SU-DHL-6 (cell line): ENCODE measurements at regions not wholly inside any gene's neighbourhood (a gene's known extent, or its start where the extent isn't known, plus 50 kb on each side); places are given as distances from the start of the nearest gene placed in this dataset.
A peak's percentile ranks its signal among the peaks of the same experiment; 100 is the strongest.

ENCODE experiments used
- H2AFZ ChIP-seq: fragments of 200-600 bp; sonication (generic); 2 replicates; pipeline ENCODE4 v1.6.1; 2014; ENCODE audit warnings: low read depth, mild to moderate bottlenecking, moderate library complexity, mixed read lengths, antibody characterized with exemption, low read length; ENCODE audit not compliant: severe bottlenecking
- H3F3A ChIP-seq: fragments of 200-600 bp; shearing (Covaris generic); 2 replicates; pipeline ENCODE4 v1.6.0; 2016; ENCODE audit warnings: antibody characterized with exemption, mild to moderate bottlenecking; ENCODE audit not compliant: insufficient read depth
- H3K27ac ChIP-seq: fragments of 200-600 bp; sonication (generic); 2 replicates; pipeline ENCODE4 v1.5.1; 2016; ENCODE audit warnings: low read depth, mild to moderate bottlenecking, low read length, moderate library complexity, mixed read lengths
- H3K27me3 ChIP-seq: fragments of 200-600 bp; sonication (generic), shearing (Covaris generic); 2 replicates; pipeline ENCODE4 v1.6.0; 2014; ENCODE audit warnings: mild to moderate bottlenecking, low read length
- H3K36me3 ChIP-seq: fragments of 200-600 bp; sonication (generic); 2 replicates; pipeline ENCODE4 v1.6.1; 2014; ENCODE audit warnings: mild to moderate bottlenecking, low read length, mixed read lengths
- H3K4me2 ChIP-seq: fragments of 300-600, 200-600 bp; shearing (Covaris generic), sonication (generic); 2 replicates; pipeline ENCODE4 v1.6.0; 2014; ENCODE audit warnings: low read length, low read depth, mild to moderate bottlenecking; ENCODE audit not compliant: poor library complexity, severe bottlenecking
- H3K4me3 ChIP-seq: fragments of 200-600 bp; sonication (generic); 2 replicates; pipeline ENCODE4 v1.5.1; 2014; ENCODE audit warnings: antibody characterized with exemption, low read length, mild to moderate bottlenecking, mixed read lengths; ENCODE audit not compliant: insufficient read depth, poor library complexity, severe bottlenecking
- H3K79me2 ChIP-seq: fragments of 200-600 bp; sonication (generic); 2 replicates; pipeline ENCODE4 v1.6.1; 2014; ENCODE audit warnings: mild to moderate bottlenecking, low read length, moderate library complexity; ENCODE audit not compliant: insufficient read depth
- H3K9ac ChIP-seq: fragments of 200-600 bp; sonication (generic); 2 replicates; pipeline ENCODE4 v1.7.0; 2014; ENCODE audit warnings: mild to moderate bottlenecking, low read length
- H3K9me2 ChIP-seq: fragments of 200-600 bp; sonication (generic); replicated peaks from 2 replicates; pipeline ENCODE4 v1.6.1; 2014; ENCODE audit warnings: low read length; ENCODE audit not compliant: insufficient read depth
- H3K9me3 ChIP-seq: fragments of 200-600 bp; sonication (generic); 2 replicates; pipeline ENCODE4 v1.6.1; 2014; ENCODE audit warnings: low read length, mixed read lengths; ENCODE audit not compliant: insufficient read depth
- H4K20me1 ChIP-seq: fragments of 200-600 bp; sonication (generic); 2 replicates; pipeline ENCODE4 v1.6.1; 2014; ENCODE audit warnings: low read depth, mild to moderate bottlenecking, antibody characterized with exemption, low read length, moderate library complexity, mixed read lengths
- CTCF ChIP-seq: fragments of 200-600 bp; sonication (generic); IDR thresholded peaks from one replicate; pipeline ENCODE4 v1.5.1; 2017; ENCODE audit warnings: antibody characterized with exemption, mild to moderate bottlenecking, low read length, moderate library complexity; ENCODE audit not compliant: insufficient read depth, poor library complexity, severe bottlenecking
- EZH2phosphoT487 ChIP-seq: fragments of 200-600 bp; sonication (generic), shearing (Covaris generic); conservative IDR thresholded peaks from 2 replicates; pipeline ENCODE4 v1.6.1; 2018; ENCODE audit warnings: mild to moderate bottlenecking, antibody characterized with exemption, low read length, moderate library complexity, mixed read lengths

- H3K9me2 ChIP-seq: no peaks in the 10 kb centered on the region
Observed at GRCh38 chr14:42532194-42532593, 925.5 kb downstream of the LRFN5 start.

GRCh38 chr14:42527141-42527540 lies 920.5 kb downstream of the LRFN5 start:
- H2AFZ ChIP-seq: peak overlapping the region; percentile 56
- H3K9me2 ChIP-seq: no peaks in the 10 kb centered on the region
- no peak overlapping the region for H3K4me3 ChIP-seq
- no peak overlapping the region for H3K9ac ChIP-seq
- H3F3A ChIP-seq: no peaks in the 10 kb centered on the region
- no peaks in the 10 kb centered on the region for H3K79me2 ChIP-seq
- TF ChIP-seq CTCF: no peak
- TF ChIP-seq EZH2phosphoT487: no peak
- no peaks in the 10 kb centered on the region for H3K27me3 ChIP-seq
- H3K4me2 ChIP-seq: no peak overlapping the region
- H3K36me3 ChIP-seq: no peaks in the 10 kb centered on the region
- no peak overlapping the region for H3K27ac ChIP-seq
- H3K9me3 ChIP-seq: no peaks in the 10 kb centered on the region
- no peaks in the 10 kb centered on the region for H4K20me1 ChIP-seq

More at GRCh38 chr14:42532194-42532593, 925.5 kb downstream of the LRFN5 start:
- no peak overlapping the region for H3K27ac ChIP-seq
- H3F3A ChIP-seq: no peaks in the 10 kb centered on the region; the same call in 1 of the 2 replicates
- no peak overlapping the region for H2AFZ ChIP-seq
- H4K20me1 ChIP-seq: no peaks in the 10 kb centered on the region
- no peaks in the 10 kb centered on the region for H3K36me3 ChIP-seq
- H3K9me3 ChIP-seq: no peaks in the 10 kb centered on the region
- no peaks in the 10 kb centered on the region for H3K79me2 ChIP-seq
- H3K4me3 ChIP-seq: no peak overlapping the region
- H3K9ac ChIP-seq: no peak overlapping the region
- no peak overlapping the region for H3K4me2 ChIP-seq
- no peaks in the 10 kb centered on the region for H3K27me3 ChIP-seq
- TF ChIP-seq EZH2phosphoT487 (no peak), CTCF (no peak)

- H3K4me2 ChIP-seq: peak overlapping the region; percentile 47
- no peaks in the 10 kb centered on the region for H3K27me3 ChIP-seq
- TF ChIP-seq EZH2phosphoT487 (no peak), CTCF (no peak)
Observed at GRCh38 chr14:42523666-42524065, 917.0 kb downstream of the LRFN5 start.

More at GRCh38 chr14:42523666-42524065, 917.0 kb downstream of the LRFN5 start:
- Histone ChIP-seq H3K9ac (no peak overlapping the region), H3K4me3 (peak overlapping the region; percentile 33), H3F3A (no peaks in the 10 kb centered on the region), H3K27ac (no peak overlapping the region), H3K79me2 (no peaks in the 10 kb centered on the region), H3K36me3 (no peaks in the 10 kb centered on the region), H2AFZ (peak overlapping the region; percentile 75), H4K20me1 (no peaks in the 10 kb centered on the region), H3K9me2 (no peaks in the 10 kb centered on the region), H3K9me3 (no peaks in the 10 kb centered on the region)
